IMR-90 (cell line): ENCODE measurements at regions not wholly inside any gene's neighbourhood (a gene's known extent, or its start where the extent isn't known, plus 50 kb on each side); places are given as distances from the start of the nearest gene placed in this dataset.

Source experiments
- ATAC-seq: fragments of 200-7000 bp; cut with Tn5 transposase; 2 replicates; pipeline ENCODE4 v1.9.1; 2020; ENCODE audit warnings: low read depth, mild to moderate bottlenecking, moderate library complexity
- BruUV-seq: library from RNA; stranded (reverse); fragments of 400-500 nt; replicated peaks from 2 replicates; lab custom pipeline; 2021; lab: Mats Ljungman, UMichigan
- CTCF ChIA-PET: fragments of 300-600 bp; formaldehyde crosslinking; extraction: SDS; loops from one replicate; lab custom pipeline; 2021; ENCODE audit warnings: antibody characterized with exemption; lab: Yijun Ruan, JAX
- POLR2A ChIA-PET: fragments of 300-600 bp; sonication (Branson Sonifier 250); formaldehyde crosslinking; loops from one replicate; lab custom pipeline; 2022; ENCODE audit warnings: antibody characterized with exemption; ENCODE audit not compliant: unreplicated experiment; lab: Charles Lee
- DNase-seq: peaks from one replicate; pipeline ENCODE4 v3.0.0; 2013
- H2AFZ ChIP-seq: replicated peaks from 2 replicates; pipeline ENCODE3; 2013; ENCODE audit warnings: low read length, mild to moderate bottlenecking; ENCODE audit not compliant: poor library complexity
- H2AK5ac ChIP-seq: 2 replicates; pipeline ENCODE4 v1.6.1; 2013; ENCODE audit warnings: low read depth, low read length, inconsistent platforms
- H2AK9ac ChIP-seq: replicated peaks from 2 replicates; pipeline ENCODE3; 2013; ENCODE audit warnings: mild to moderate bottlenecking, low read depth, low read length, moderate library complexity; ENCODE audit not compliant: poor library complexity
- H2BK120ac ChIP-seq: 2 replicates; pipeline ENCODE4 v1.6.1; 2013; ENCODE audit warnings: low read depth, low read length, inconsistent platforms
- H2BK15ac ChIP-seq: 3 replicates; pipeline ENCODE4 v1.6.1; 2013; ENCODE audit warnings: low read depth, low read length, inconsistent platforms
- H2BK20ac ChIP-seq: 2 replicates; pipeline ENCODE4 v1.6.1; 2013; ENCODE audit warnings: low read depth, mild to moderate bottlenecking, inconsistent platforms, low read length, moderate library complexity
- H2BK5ac ChIP-seq: 2 replicates; pipeline ENCODE4 v1.6.1; 2013; ENCODE audit warnings: mild to moderate bottlenecking, low read depth, low read length, inconsistent platforms; ENCODE audit not compliant: poor library complexity, severe bottlenecking
- H3K14ac ChIP-seq: replicated peaks from 2 replicates; pipeline ENCODE4 v1.6.1; 2013; ENCODE audit warnings: low read depth, low read length, inconsistent platforms
- H3K18ac ChIP-seq: 2 replicates; pipeline ENCODE4 v1.6.1; 2013; ENCODE audit warnings: low read depth, low read length, control low read depth
- H3K23ac ChIP-seq: 2 replicates; pipeline ENCODE4 v1.6.1; 2013; ENCODE audit warnings: low read depth, low read length, inconsistent platforms
- H3K27ac ChIP-seq: 2 replicates; pipeline ENCODE4 v1.5.1; 2013; ENCODE audit warnings: mild to moderate bottlenecking, control low read depth, low read length; ENCODE audit not compliant: insufficient read depth
- H3K27me3 ChIP-seq: 2 replicates; pipeline ENCODE4 v1.6.1; 2013; ENCODE audit warnings: low read length; ENCODE audit not compliant: control insufficient read depth, insufficient read depth
- H3K36me3 ChIP-seq: 2 replicates; pipeline ENCODE4 v1.6.1; 2013; ENCODE audit warnings: low read length, mixed read lengths; ENCODE audit not compliant: control insufficient read depth, insufficient read depth
- H3K4ac ChIP-seq: 2 replicates; pipeline ENCODE4 v1.6.1; 2013; ENCODE audit warnings: low read depth, low read length, inconsistent platforms
- H3K4me1 ChIP-seq: 2 replicates; pipeline ENCODE4 v1.6.1; 2013; ENCODE audit warnings: low read length, mixed read lengths; ENCODE audit not compliant: control insufficient read depth, insufficient read depth
- H3K4me2 ChIP-seq: 2 replicates; pipeline ENCODE4 v1.6.1; 2013; ENCODE audit warnings: low read depth, mild to moderate bottlenecking, control low read depth, low read length, moderate library complexity
- H3K4me3 ChIP-seq: 2 replicates; pipeline ENCODE4 v1.5.1; 2013; ENCODE audit warnings: low read depth, mild to moderate bottlenecking, control low read depth, low read length, moderate library complexity; ENCODE audit not compliant: insufficient read depth
- H3K56ac ChIP-seq: 2 replicates; pipeline ENCODE4 v1.6.1; 2013; ENCODE audit warnings: low read length, inconsistent platforms; ENCODE audit not compliant: insufficient read depth; ENCODE audit errors: extremely low read depth
- H3K79me1 ChIP-seq, 2 experiments: 2 replicates each; pipeline ENCODE4 v1.6.1; 2013; ENCODE audit warnings: low read length in 2 of 2, inconsistent platforms in 1 of 2, low read depth in 1 of 2
- H3K9ac ChIP-seq: 2 replicates; pipeline ENCODE4 v1.6.1; 2013; ENCODE audit warnings: low read depth, low read length, control low read depth
- H3K9me1 ChIP-seq: 2 replicates; pipeline ENCODE4 v1.6.1; 2013; ENCODE audit warnings: low read length, inconsistent platforms; ENCODE audit not compliant: insufficient read depth
- H3K9me3 ChIP-seq: 2 replicates; pipeline ENCODE4 v1.6.1; 2013; ENCODE audit warnings: low read length; ENCODE audit not compliant: control insufficient read depth, insufficient read depth
- H4K20me1 ChIP-seq: 2 replicates; pipeline ENCODE4 v1.6.1; 2013; ENCODE audit warnings: low read length, inconsistent platforms; ENCODE audit not compliant: insufficient read depth
- H4K5ac ChIP-seq: 2 replicates; pipeline ENCODE4 v1.6.1; 2013; ENCODE audit warnings: mild to moderate bottlenecking, low read depth, low read length, control low read depth
- H4K8ac ChIP-seq, 2 experiments: 2 replicates each; pipeline ENCODE4 v1.6.1; 2013; ENCODE audit warnings: low read depth in 2 of 2, low read length in 2 of 2, control low read depth in 1 of 2, inconsistent platforms in 1 of 2
- H4K91ac ChIP-seq: 2 replicates; pipeline ENCODE4 v1.6.1; 2013; ENCODE audit warnings: low read depth, low read length, inconsistent platforms; ENCODE audit not compliant: insufficient read depth
- BHLHE40 ChIP-seq: fragments of 150-350 bp; IDR thresholded peaks from 2 replicates; pipeline ENCODE4 v1.6.1; 2016; ENCODE audit warnings: mild to moderate bottlenecking, low read depth, low read length
- CEBPB ChIP-seq: IDR thresholded peaks from 2 replicates; pipeline ENCODE4 v1.6.1; 2012; ENCODE audit warnings: low read depth, low read length, improper control_type of control experiment
- CHD1 ChIP-seq: IDR thresholded peaks from 2 replicates; pipeline ENCODE4 v1.6.1; 2012; ENCODE audit warnings: low read depth, low read length, improper control_type of control experiment
- FOS ChIP-seq: fragments of 150-350 bp; IDR thresholded peaks from 2 replicates; pipeline ENCODE4 v1.6.1; 2016; ENCODE audit warnings: low read depth, low read length
- MAFK ChIP-seq: IDR thresholded peaks from 2 replicates; pipeline ENCODE4 v1.6.1; 2012; ENCODE audit warnings: low read depth, low read length, improper control_type of control experiment
- MXI1 ChIP-seq: IDR thresholded peaks from 2 replicates; pipeline ENCODE4 v1.6.1; 2012; ENCODE audit warnings: low read depth, mild to moderate bottlenecking, low read length, moderate library complexity, borderline replicate concordance
- NFE2L2 ChIP-seq: fragments of 150-350 bp; IDR thresholded peaks from 2 replicates; pipeline ENCODE4 v1.6.1; 2016; ENCODE audit warnings: low read depth, mild to moderate bottlenecking, low read length
- POLR2A ChIP-seq: IDR thresholded peaks from 2 replicates; pipeline ENCODE4 v1.6.1; 2012; ENCODE audit warnings: mild to moderate bottlenecking, low read depth, low read length
- RAD21 ChIP-seq: IDR thresholded peaks from 2 replicates; pipeline ENCODE4 v1.6.1; 2012; ENCODE audit warnings: low read length, improper control_type of control experiment
- RCOR1 ChIP-seq: IDR thresholded peaks from 2 replicates; pipeline ENCODE4 v1.6.1; 2012; ENCODE audit warnings: mild to moderate bottlenecking, low read length, improper control_type of control experiment; ENCODE audit not compliant: insufficient replicate concordance
- RFX5 ChIP-seq: IDR thresholded peaks from 2 replicates; pipeline ENCODE4 v1.8.0; 2012; ENCODE audit warnings: low read depth, mild to moderate bottlenecking, low read length, moderate library complexity
- SMC3 ChIP-seq: fragments of 150-350 bp; IDR thresholded peaks from 2 replicates; pipeline ENCODE4 v1.6.1; 2016; ENCODE audit warnings: low read depth, mild to moderate bottlenecking, antibody characterized with exemption, low read length, moderate library complexity
- WGBS, 2 experiments: methylation state at CpG; one replicate each; pipeline versions ENCODE4 v1.1.5 to v1.1.7; 2013; ENCODE audit warnings: missing lambda C conversion rate in 2 of 2; ENCODE audit not compliant: insufficient read length in 1 of 2; ENCODE audit errors: extremely low coverage in 2 of 2; 5-methylcytosine and 5-hydroxymethylcytosine counted together
- dilution Hi-C: fragments of 300-500 bp; cut with HindIII; formaldehyde crosslinking; loops from one replicate; pipeline ENCODE4 v1.14.3; 2018; ENCODE audit warnings: low sequenced_read_pairs; ENCODE audit not compliant: unreplicated experiment
- in situ Hi-C: fragments of 300-500 bp; cut with MboI; formaldehyde crosslinking; loops from 3 replicates; pipeline ENCODE4 v1.14.3; 2019; ENCODE audit warnings: low sequenced_read_pairs, inconsistent platforms, mixed read lengths
- intact Hi-C: fragments of 100-400 bp; cut with micrococcal nuclease; formaldehyde crosslinking; loops from 2 replicates; pipeline ENCODE4 v1.10.0; 2022
- TF ChIP-seq, protein P1 (sequence below): conservative IDR thresholded peaks from 2 replicates; pipeline ENCODE4 v1.5.1; 2012; ENCODE audit warnings: mild to moderate bottlenecking, low read depth, low read length, improper control_type of control experiment

DNA sequence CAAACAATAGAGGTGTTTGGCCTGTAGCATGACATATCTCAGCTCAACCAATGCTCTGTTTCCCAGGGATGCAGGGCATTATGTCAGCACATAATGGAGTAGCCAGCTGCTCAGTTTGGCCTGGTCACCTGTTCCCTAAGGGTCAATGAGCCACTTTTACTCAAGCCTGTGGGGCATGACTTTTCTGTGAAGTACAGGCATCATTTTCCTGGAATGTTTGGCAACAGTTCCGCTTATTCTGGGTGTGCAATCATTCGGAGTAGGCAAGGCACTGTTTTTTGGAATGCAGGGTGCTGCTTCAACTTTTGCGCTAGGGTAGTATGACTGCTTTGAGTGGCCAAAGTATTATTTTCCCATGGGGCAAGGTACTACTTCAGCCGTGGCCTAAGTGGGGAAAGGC lies 665.4 kb downstream of the EPHA7 start:
- in situ Hi-C loops: no loop called here
- Histone ChIP-seq H2BK15ac (no peak overlapping the region), H2BK20ac (no peak overlapping the region), H4K5ac (no peak overlapping the region), H2BK120ac (no peak overlapping the region), H3K56ac (no peak overlapping the region), H2AK5ac (no peak overlapping the region), H3K27ac (no peak overlapping the region), H3K9ac (no peak overlapping the region), H3K36me3 (no peaks in the 10 kb centered on the region), H4K91ac (no peak overlapping the region), H2AFZ (no peak overlapping the region), H3K4me2 (no peak overlapping the region), H3K23ac (no peak overlapping the region), H4K8ac (no peak overlapping the region), H3K9me1 (no peaks in the 10 kb centered on the region), H3K4me1 (no peaks in the 10 kb centered on the region), H3K18ac (no peak overlapping the region), H3K79me1 (no peaks in the 10 kb centered on the region), H2BK5ac (no peak overlapping the region), H2AK9ac (no peak overlapping the region), H4K20me1 (no peaks in the 10 kb centered on the region), H3K4me3 (no peak overlapping the region), H3K27me3 (no peaks in the 10 kb centered on the region), H3K4ac (no peak overlapping the region), H3K9me3 (peaks cover 3% of the 10 kb centered on the region), H3K14ac (no peak overlapping the region)
- dilution Hi-C loops: no loop called here
- ChIA-PET POLR2A (no interaction called here), CTCF (no interaction called here)
- TF ChIP-seq CHD1: no peak
- TF ChIP-seq MAFK: no peak
- no peak for TF ChIP-seq BHLHE40
- no peak for TF ChIP-seq RFX5
- TF ChIP-seq, protein P1, sequence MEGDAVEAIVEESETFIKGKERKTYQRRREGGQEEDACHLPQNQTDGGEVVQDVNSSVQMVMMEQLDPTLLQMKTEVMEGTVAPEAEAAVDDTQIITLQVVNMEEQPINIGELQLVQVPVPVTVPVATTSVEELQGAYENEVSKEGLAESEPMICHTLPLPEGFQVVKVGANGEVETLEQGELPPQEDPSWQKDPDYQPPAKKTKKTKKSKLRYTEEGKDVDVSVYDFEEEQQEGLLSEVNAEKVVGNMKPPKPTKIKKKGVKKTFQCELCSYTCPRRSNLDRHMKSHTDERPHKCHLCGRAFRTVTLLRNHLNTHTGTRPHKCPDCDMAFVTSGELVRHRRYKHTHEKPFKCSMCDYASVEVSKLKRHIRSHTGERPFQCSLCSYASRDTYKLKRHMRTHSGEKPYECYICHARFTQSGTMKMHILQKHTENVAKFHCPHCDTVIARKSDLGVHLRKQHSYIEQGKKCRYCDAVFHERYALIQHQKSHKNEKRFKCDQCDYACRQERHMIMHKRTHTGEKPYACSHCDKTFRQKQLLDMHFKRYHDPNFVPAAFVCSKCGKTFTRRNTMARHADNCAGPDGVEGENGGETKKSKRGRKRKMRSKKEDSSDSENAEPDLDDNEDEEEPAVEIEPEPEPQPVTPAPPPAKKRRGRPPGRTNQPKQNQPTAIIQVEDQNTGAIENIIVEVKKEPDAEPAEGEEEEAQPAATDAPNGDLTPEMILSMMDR: no peak
- no peak for TF ChIP-seq MXI1
- no peak for TF ChIP-seq CEBPB
- TF ChIP-seq NFE2L2: no peak
- TF ChIP-seq SMC3: no peak
- no peak for TF ChIP-seq POLR2A
- TF ChIP-seq FOS: no peak
- no peak for TF ChIP-seq RCOR1
- no peak for TF ChIP-seq RAD21
- intact Hi-C loops: no loop called here
- BruUV-seq: no TSS peak
- no CpG with 5 or more reads among the region's 4 CpGs for WGBS, 2 experiments
- DNase-seq (no peak), ATAC-seq (no peak)
